Left renal pelvis (tissue), 4 donors: ENCODE measurements at regions not wholly inside any gene's neighbourhood (a gene's known extent, or its start where the extent isn't known, plus 50 kb on each side); places are given as distances from the start of the nearest gene placed in this dataset.

ENCODE experiments used
- DNase-seq, 4 donors: peaks; one replicate each; pipeline ENCODE4 v3.0.0-alpha.2; 2013; ENCODE audit warnings: low read depth in 4 of 4, low spot score in 3 of 4

DNA sequence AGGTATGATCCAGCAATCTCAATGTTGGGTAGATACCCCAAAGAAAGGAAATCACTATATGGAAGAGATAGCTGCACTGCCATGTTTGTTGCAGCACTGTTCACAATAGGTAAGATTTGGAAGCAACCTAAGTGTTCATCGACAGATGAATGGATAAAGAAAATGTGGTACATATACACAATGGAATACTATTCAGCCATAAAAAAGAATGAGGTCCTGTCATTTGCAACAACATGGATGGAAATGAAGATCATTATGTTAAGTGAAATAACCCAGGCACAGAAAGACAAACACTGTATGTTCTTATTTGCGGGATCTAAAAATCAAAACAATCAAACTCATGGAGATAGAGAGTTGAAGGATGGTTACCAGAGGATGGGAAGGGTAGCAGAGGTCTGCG is 372.4 kb upstream of the SPRED2 start:
- DNase-seq, result no peak

DNA sequence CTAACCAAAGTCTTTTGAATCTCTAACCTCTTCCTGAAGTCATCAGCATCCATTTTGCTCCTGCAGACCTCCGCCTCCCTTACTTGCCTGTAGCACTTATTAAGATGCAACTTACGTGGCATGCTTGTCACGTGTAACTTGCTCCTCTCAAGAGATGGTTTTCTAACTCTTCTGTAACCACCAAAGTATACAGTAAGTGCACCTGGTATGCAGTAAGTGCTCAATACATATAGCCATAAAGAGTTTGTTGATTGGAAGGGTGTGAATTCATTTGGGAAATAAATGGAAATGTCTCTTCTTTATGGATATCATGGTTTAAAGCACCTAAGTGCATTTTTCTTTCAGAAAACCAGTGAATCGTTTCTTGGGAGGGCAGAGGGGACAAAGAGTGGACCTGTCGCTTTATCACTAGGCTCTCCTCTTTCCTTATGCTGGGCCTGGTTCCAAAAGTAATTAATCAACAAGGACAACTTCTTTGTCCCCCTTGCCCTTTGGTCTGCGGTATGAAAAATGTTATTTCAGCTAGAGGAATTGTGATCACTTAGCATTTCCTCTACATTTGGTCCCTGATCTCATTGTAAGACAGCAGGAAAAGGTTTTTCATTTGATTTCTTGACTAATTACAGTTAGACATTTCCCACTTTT is 370.0 kb upstream of the SPRED2 start:
- DNase-seq, result no peak

DNA sequence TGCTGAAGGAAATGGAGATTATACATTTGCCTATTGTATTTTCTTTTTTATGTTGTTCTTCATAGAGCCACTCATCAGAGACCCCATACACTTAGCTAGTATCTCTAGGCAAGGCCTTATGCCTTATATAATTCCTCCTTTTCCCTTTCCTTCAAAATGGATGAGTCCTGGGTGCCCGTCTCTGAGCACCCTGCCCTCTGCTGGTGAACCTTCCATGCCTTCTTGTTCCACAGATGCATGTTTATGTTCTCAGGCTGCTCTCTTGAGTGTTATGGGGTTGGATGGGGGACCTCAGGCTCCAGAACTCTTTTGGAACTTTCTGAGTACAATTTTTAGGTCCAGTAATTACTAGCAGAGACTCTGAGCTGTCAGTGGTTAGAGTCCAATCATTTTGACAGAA is 368.6 kb upstream of the SPRED2 start:
- DNase-seq, result no peak

DNA sequence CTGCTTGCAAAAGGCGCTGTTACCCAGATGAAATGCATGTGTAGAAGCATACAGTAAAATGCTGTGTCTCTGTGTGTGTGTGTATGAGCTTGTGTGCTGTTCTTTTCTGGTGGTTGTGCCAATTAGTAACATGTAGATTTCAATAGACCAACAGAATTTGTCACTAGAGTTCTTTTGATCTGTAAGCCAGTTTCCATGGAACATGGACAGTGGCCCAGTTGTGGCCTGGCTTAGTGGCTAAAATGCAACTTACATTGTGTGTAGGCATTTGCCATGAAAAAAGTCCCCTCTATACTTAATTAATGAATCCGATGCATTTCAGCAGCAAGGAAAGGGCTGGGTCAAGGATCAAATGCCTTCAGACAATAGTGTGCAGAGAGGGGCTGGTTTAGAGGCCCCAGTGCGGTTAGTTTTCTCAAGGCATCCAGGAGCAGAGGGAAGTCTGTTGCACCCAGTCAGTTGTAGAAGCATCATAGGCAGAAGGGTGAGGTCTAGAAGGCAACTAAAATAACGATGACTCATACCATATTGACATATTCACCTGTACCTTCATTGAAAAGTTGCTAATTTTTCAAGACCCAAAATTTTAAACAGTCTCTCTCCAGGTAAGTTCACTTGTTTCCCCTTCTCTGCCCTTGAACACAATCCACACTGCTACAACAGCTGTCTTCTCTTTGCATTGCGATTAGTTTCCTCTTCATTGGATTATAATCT is 366.9 kb upstream of the SPRED2 start:
- DNase-seq, result no peak

DNA sequence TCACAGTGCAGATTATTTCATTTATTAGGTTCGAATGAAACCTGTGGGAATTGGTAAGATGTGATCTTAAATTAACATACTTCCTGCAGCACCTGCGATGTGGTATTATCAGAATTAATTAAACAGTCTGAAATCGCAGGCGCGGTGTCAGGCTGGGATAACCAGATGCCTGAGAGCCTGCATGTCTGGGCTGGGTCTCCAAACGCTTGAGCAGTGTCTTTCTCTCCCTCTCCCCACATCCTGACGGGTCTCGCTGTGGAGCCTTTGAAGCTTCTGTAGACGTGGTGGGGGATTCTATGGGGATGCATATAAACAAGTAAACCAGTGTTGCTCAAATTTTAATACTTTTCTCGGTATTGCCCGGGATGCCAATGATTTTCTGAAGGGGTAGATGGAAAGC is 366.2 kb upstream of the SPRED2 start:
- DNase-seq, result no peak

DNA sequence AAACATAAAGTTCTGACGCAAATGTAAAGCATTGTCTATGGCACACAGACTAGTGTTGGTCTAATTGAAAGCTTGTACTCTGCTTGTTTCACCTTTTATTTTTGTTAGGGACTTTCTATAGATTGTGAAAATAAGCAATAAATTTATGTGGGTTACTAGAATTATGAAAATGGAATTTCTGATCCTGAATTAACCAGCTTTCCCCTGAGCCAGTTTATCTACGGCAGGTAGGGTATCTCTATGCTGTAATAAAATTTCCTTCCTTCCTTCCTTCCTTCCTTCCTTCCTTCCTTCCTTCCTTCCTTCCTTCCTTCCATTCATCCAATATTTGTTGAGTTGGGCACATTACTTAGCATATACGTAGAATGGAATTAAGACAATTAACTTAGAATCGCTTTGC is 362.6 kb upstream of the SPRED2 start:
- DNase-seq, result no peak

DNA sequence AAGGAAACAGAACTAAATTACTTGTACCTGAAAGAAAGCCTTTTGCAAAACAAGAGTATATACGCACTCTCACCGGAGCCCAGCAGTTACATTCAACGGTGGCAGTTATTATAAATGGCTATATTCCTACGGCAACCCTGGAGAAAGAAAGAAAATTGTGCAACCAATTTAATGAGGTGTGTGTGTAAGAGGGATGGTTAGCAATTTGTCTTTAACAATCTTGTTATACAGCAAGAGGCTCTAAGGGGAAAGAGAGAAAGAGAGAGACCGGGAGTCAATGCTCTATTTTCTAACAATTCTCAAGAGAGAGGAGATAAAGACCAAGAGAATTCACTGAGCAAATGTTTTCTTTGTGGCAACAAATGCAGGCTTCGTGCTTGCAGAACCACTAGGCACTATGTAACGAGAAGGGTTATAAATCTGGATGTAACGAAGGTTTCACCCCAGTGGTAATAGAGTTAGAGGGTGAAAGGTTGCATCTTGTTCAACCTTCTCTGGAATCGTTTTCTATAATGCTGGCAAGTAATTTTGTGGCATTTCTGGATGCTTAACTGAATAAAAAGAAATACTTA is 359.1 kb upstream of the SPRED2 start:
- no peak for DNase-seq

DNA sequence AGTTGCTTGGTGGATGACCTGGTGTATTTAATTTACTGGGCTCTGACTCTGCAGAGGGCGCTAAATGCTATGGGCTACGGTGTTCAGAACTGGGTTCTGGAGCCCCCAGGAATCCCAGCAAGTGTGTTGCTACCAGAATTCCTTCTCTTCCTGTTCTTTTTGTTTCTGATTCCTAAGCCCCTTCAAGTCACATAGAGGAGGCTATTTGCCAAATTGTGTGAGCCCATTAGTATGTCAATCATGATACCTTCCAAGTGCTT is 358.2 kb upstream of the SPRED2 start:
- DNase-seq, result no peak

DNA sequence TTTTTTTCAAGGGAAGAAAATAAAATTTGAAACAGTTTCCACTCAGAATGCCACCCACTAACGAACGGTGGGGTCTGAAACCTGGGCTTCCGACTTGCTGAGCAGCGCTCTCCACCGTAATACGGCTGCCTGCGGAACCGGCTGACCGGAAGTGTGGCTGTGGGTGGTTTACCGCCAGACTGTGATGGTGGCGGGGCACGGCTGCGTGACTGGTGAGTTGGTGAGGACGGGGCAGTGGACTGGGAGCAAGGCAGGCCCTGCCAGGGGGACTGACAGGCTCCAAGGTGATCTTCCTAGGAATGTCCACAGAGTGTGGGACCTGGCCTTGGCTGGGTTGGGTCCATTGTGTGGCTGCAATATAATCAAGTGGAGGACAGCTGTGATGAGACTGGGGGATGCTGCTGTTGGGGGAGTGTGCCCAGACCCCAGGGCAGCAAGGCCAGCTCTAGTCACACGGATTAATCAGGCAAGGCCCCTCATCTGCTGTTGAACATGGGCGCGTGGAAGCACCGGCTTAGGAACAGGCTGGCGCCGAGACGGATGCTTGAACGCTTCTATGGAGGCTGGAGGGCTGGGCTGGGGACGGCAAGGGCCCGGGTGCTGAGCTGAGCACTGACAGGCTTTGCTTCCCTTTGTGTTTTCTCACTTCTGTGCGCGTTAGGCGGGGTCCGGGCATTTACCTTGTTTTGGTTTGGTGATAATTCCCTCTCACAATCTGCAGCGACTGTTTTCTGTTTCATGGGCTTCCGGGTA is 357.7 kb upstream of the SPRED2 start:
- no peak for DNase-seq

DNA sequence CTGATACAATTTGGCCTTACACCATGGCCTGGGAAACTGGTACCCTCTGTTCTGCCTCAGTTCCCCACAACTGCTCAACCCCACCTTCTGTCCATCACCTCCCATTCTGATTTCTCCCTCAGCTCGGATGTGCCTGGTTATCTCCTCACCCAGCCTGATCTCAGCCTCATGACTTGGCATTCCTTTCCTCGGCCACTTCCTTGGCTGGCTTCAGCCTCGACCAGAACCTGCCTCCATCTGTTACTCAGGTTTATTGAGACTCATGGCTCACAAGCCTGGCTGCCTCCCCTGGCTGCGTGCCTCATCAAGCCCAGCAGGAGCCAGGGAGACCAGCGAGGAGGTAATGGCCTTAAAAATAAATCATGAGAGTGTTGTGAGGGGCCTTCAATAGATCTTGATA is 356.2 kb upstream of the SPRED2 start:
- no peak for DNase-seq

DNA sequence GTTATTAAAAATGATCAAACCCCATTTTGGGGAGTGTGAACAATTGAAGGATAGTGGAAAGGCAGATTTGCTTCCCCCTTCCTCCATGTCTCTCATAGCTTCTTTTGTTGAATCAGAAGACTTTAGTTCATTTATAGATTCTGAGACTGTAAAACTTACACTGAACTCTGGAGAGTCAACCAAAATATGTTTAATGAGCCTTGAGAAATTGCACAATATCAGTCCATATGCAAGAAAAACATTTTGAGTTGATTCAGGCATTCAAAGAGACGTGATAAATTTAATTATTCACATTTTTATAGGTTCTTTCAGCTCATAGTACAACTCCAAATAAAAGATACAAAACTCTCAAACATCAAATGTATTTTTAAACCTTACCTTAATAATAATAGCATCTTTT is 354.4 kb upstream of the SPRED2 start:
- no peak for DNase-seq

DNA sequence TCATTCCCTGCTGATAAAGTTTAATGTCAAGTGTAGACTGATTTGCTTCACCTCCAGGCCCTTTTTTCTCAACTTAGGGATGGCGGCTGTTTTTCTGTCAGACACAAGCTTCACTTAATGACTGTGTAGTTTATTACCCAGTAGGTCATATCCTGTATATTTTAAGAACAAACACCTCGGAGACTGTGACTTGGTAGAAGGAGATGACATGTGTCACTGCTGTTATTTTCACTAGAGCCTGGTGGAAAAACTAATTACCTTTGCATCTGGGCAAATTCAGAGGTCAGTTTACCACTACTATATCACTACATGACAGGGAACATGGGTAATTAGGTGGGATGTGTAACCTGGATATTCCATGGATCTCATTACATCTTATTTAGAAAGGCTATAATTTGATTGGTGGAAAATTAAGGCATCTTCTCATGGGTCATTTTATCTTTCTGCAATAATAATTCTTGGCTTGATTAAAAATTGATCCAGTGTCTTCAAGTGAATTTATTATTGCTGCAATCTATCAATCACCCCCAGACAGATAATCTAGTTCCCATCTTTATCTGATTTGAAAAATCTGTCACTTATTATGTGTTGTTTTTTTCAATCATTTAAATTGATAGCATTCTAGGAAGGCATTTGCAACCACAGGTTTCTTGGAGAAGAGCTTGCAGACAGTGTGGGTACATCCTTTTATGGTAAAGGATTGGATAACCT is 353.8 kb upstream of the SPRED2 start:
- peak in 2 of 4 donors; percentile 10 to 60 for DNase-seq

DNA sequence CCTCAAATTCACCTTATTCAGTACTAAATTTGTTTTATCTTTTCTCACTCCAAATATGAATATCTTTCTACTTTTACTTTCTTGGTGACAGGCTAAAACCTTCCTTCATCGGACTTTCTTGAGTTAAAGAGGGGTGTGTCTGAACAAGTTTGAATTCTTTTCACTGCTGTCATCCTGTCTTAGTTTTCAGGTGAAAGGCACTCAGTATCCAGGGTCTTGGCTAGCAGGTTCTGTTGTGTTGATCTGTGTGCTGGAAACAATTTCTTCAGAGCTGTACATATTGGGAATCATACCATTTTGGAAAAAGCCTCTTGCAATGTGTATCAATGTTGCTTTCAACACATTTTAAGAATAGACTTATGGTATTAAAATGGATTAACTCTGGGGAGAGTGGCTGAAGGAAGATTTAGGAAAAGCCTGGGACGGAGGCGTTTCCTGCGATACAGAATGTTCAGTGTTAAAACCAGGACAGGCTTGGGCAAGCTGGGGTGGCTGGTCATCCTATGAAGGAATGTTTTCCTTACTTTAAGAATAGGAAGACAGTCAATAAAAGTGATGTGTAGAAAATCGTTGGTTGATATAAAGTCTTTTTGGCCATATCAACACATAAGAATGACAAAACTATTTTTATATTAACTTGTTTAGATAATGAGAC is 350.7 kb upstream of the SPRED2 start:
- DNase-seq, result no peak

DNA sequence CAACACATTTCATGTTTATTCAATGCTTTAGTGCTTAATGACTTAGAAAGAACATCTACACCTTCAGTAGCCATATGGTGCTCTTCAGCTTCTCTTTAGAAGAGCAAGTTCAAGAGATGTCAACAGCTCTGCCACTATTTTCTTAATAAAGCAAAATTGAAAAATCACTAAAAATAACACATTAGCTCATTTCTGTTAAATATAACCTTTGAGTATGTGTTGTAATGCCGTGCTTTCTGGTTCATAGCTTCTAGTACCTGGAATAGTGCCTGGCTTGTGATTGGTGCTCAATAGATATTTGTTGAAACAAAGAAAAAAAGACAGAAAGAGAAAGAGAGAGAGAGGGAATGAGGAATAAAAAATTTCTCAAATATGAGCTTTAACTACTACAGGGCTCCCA is 349.8 kb upstream of the SPRED2 start:
- DNase-seq, result no peak

DNA sequence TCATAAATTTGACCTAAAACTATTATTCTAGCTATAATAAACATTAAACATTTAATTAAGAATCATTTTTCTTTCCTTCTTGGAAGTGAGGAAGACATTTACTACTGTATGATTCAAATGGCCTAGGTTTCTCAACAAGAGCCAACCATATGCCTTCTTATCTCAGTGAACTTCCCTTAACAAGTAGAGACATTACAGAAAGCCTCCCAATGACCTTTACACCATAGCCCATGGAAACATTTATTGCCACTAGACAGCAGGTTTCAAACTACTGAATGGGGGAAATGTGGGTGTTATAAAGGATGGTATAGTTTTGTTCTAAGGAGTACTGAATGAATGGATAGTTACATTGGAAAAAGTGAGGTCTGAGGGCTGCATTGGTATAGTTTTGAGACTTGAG is 349.4 kb upstream of the SPRED2 start:
- no peak for DNase-seq

DNA sequence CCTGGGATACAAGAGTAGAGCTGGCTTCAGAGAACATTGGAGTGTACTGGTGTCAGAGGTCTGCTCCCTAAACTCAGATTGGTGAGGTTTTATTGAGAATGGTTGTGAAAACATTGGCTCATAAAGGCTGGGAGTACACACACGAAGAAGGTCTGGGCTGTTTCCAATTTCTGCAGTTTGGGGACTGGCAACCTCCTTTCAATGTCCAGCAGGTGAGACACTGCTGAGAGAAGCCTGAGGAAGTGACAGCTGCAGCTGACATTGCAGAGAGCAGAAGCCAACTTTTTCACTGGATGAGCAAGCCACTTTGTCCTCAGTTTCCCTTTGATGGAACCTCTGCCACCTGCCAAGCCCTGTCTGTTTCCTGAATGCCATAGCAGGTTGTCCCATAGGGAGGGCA is 346.6 kb upstream of the SPRED2 start:
- no peak for DNase-seq

DNA sequence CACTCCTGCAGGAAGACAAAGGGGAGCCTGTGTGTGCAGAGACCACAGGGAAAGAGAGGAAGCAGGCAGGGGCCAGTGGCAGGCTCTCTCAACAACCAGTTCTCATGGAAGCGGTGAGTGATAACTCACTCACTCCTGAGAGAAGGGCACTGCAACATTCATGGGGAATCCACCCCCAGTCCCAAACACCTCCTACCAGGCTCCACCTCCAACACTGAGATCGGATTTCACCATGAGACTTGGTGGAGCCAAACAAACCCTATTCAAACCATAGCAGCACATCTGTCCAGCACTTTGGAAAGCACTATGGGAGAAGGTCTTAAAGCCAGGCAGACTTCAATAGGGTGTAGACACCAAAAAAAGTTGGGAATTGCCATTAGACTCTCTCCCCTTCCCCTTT is 345.7 kb upstream of the SPRED2 start:
- no peak for DNase-seq

DNA sequence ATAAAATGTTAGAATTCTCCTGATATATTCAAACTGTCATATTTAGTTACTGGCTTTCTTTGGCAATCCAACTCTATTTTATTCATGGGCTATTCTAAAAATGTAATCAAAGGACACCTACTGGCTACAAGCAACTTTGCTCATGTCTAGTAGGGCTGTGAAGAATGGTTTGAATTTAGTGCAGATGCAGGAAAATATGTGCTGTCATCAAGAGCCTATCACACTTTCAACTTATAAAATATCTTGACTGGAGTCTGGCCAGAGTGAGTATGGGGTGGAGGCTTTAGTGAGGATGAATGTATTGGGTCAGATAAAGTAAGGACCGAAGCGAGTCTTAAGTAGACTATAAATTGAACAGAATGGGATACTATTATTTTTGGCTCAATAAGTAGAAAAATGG is 343.4 kb upstream of the SPRED2 start:
- DNase-seq, result no peak

DNA sequence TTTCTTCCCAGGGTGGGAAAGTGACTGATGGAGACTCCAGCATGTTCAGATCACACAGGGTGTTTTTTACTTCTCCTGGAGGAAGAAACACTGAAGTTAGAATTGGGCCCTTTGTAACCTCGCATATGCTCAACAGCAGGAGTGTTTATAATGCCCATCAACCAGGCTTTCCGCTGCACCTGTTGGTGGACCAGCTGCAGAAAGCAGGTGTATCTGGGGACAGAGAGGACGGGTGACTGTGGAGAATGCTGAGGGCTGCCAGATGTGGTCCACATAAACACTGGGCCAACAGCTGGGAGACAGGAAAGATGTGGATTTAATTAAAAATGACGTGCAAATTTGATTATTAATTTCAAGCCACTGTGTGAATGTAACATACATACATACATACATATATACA is 335.5 kb upstream of the SPRED2 start:
- no peak for DNase-seq

DNA sequence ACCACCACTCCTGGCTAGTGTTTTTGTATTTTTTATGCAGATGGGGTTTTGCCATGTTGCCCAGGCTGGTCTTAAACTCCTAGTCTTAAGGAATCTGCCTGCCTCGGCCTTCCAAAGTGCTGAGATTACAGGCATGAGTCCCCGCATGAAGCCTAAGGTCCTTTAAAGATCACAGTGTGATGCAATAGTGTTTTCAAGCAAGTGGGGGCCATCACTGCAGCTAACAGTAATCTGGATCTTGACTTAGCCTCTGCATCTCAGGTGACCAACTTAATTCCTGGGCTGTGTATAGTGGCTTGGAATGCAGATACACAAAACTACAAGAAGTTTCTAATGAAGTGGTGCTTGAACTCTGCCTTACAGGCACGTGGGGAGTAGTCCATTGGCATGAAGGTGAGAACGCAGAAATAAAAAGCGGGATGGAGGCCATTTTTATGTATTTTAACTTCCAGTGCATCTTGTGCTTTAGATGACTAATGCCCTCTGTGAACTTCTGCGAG is 334.4 kb upstream of the SPRED2 start:
- DNase-seq, result no peak

DNA sequence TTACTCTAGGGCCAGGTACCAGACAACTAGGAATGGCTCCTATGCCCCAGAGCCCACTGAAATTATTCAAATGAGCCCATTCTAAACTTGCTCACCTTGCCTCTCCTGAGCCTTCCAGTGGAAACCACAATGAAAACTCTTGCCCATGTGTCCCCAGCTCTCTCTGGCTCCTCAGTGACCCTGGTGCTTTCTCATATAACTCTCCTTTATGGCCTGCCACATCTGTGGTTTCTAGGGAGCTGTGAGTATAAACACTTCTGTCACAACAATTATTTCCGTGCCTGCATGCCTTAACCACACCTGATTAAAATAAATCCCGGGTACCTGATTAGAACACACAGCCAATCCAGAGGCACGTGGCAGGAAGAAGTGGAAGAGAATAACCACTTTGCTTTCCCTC is 333.0 kb upstream of the SPRED2 start:
- DNase-seq, result no peak
